ENCODE measurements at regions not wholly inside any gene's neighbourhood (a gene's known extent, or its start where the extent isn't known, plus 50 kb on each side); places are given as distances from the start of the nearest gene placed in this dataset.

GRCh38 chr7:91789558-91789957 is 90.9 kb downstream of the MTERF1 start:
- TF ChIP-seq REST (IDR thresholded peaks at IDR 0.05; ENCODE audit: low read depth) = no peak
- TF ChIP-seq CTCF (IDR thresholded peaks at IDR 0.05 in 2 of 3, conservative IDR thresholded peaks at IDR 0.05 in 1 of 3; ENCODE audit: borderline replicate concordance in 1 of 3, insufficient read depth in 1 of 3, low read depth in 2 of 3, low read length in 2 of 3) = no peak
- TF ChIP-seq JUND (IDR thresholded peaks at IDR 0.05) = no peak
- no peak for TF ChIP-seq RAD21 (IDR thresholded peaks at IDR 0.05; ENCODE audit: low read depth)
- TF ChIP-seq YY1 (IDR thresholded peaks at IDR 0.05; ENCODE audit: extremely low read depth, insufficient replicate concordance, low read depth, low read length) = no peak
- no peak for TF ChIP-seq POLR2A (IDR thresholded peaks at IDR 0.05; ENCODE audit: borderline replicate concordance, extremely low read depth, insufficient read depth, insufficient read length)
- no peak for TF ChIP-seq EZH2 (IDR thresholded peaks at IDR 0.05)
- no peak for TF ChIP-seq SIN3A (IDR thresholded peaks at IDR 0.05; ENCODE audit: low read depth)
- no peak for TF ChIP-seq POLR2AphosphoS5 (IDR thresholded peaks at IDR 0.05; ENCODE audit: low read depth, low read length)
- no peak for TF ChIP-seq ZBTB33 (IDR thresholded peaks at IDR 0.05; ENCODE audit: extremely low read depth, insufficient replicate concordance, low read length)
- TF ChIP-seq EGR1 (IDR thresholded peaks at IDR 0.05; ENCODE audit: low read depth) = no peak
- no peak for TF ChIP-seq ZNF274 (IDR thresholded peaks at IDR 0.05; ENCODE audit: low read depth, low read length)
